ENCODE measurements at regions not wholly inside any gene's neighbourhood (a gene's known extent, or its start where the extent isn't known, plus 50 kb on each side); places are given as distances from the start of the nearest gene placed in this dataset.

DNA sequence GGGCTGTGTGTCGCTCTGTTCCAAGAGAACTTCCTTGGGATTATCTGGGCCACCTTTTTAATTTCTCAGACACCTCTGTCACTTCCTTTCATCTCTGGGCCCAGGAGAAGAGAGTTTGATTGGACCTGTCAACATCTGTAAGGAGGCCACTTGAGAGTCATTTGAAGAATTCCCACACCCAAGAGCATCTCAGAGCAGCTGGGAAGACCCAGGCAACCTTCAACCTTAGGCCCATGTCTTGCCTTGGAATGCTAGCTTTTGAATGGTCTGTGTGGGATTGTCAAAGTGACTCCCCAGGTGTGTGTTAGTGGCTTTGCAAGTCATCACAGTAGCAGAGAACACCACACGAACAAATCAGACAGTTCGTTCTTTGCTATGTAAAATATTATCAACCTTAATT is 280.3 kb downstream of the CYRIA start:
- no peak overlapping the region for H4K5ac ChIP-seq (ENCODE audit: insufficient read length, low read depth, low read length)
- H3K4ac ChIP-seq (replicated peaks; ENCODE audit: insufficient read length, low read depth, low read length), result no peak overlapping the region
- no peak overlapping the region for H2BK5ac ChIP-seq (ENCODE audit: low read depth, low read length)
- no peak for DNase-seq (ENCODE audit: low read depth in 1 of 2, low spot score in 2 of 2)
- TF ChIP-seq TAF7 (optimal IDR thresholded peaks at IDR 0.05; ENCODE audit: borderline replicate concordance, low read depth, low read length) (no peak), ASH2L (IDR thresholded peaks at IDR 0.05; ENCODE audit: low read length) (no peak), SRF (IDR thresholded peaks at IDR 0.05; ENCODE audit: low read depth, low read length) (no peak), KDM4A (IDR thresholded peaks at IDR 0.05; ENCODE audit: low read depth, low read length, severe bottlenecking) (no peak), KDM5A (IDR thresholded peaks at IDR 0.05; ENCODE audit: low read length) (no peak)
- no peaks in the 10 kb centered on the region for H3K23me2 ChIP-seq (ENCODE audit: low read depth, low read length)
- no peak for FAIRE-seq
- no peak overlapping the region for H2BK12ac ChIP-seq (ENCODE audit: low read depth, low read length)
- H3K9me3 ChIP-seq (ENCODE audit: insufficient read depth in 2 of 2, low read depth in 1 of 2, low read length in 1 of 2), result no peaks in the 10 kb centered on the region
- no peaks in the 10 kb centered on the region for H3K36me3 ChIP-seq (ENCODE audit: control insufficient read depth in 2 of 4, insufficient read depth in 4 of 4, low read length in 3 of 4)
- no peak overlapping the region for H3K18ac ChIP-seq (ENCODE audit: extremely low read depth, low read length)
- H4K20me1 ChIP-seq (replicated peaks in 1 of 2; ENCODE audit: control insufficient read depth in 1 of 2, insufficient read depth in 2 of 2, low read length in 2 of 2), result no peaks in the 10 kb centered on the region
- H3K79me1 ChIP-seq (ENCODE audit: low read depth, low read length), result no peaks in the 10 kb centered on the region
- H3K79me2 ChIP-seq (ENCODE audit: control insufficient read depth in 1 of 2, insufficient read depth in 2 of 2, low read length in 2 of 2), result no peaks in the 10 kb centered on the region
- no peak overlapping the region for H3K56ac ChIP-seq (replicated peaks; ENCODE audit: insufficient read length, low read depth, low read length)
- H3K4me2 ChIP-seq (ENCODE audit: insufficient read depth in 1 of 2, low read depth in 2 of 2, low read length in 2 of 2), result no peak overlapping the region
- no peaks in the 10 kb centered on the region for H3K27me3 ChIP-seq (replicated peaks in 1 of 4; ENCODE audit: control insufficient read depth in 3 of 4, extremely low read depth in 1 of 4, insufficient read depth in 3 of 4, low read length in 3 of 4)
- POLR2A ChIA-PET (ENCODE audit: partially characterized antibody), result no interaction called here
- H3K14ac ChIP-seq (ENCODE audit: insufficient read length), result no peak overlapping the region
- WGBS, 2 experiments (ENCODE audit: extremely low coverage in 1 of 2, insufficient coverage in 1 of 2, insufficient read length in 1 of 2, insufficient replicate concordance in 2 of 2, low coverage in 1 of 2, low lambda C conversion rate in 2 of 2, missing lambda C conversion rate in 1 of 2), result 89% methylated on average over 3 of the region's 3 CpGs; no CpG with 5 or more reads in 1 of the 2 experiments
- H2AK5ac ChIP-seq (ENCODE audit: low read depth, low read length), result no peak overlapping the region
- no peak overlapping the region for H3K27ac ChIP-seq (ENCODE audit: low read depth, low read length)
- H4K8ac ChIP-seq (ENCODE audit: extremely low read depth, insufficient read depth, low read length), result no peak overlapping the region
- H2BK20ac ChIP-seq (ENCODE audit: low read length), result no peak overlapping the region
- CTCF ChIA-PET (ENCODE audit: partially characterized antibody), result no interaction called here
- no peak overlapping the region for H2BK120ac ChIP-seq (replicated peaks; ENCODE audit: low read depth, low read length)
- no peak overlapping the region for H3K4me3 ChIP-seq (ENCODE audit: extremely low read depth in 1 of 4, insufficient read depth in 2 of 4, low read depth in 3 of 4, low read length in 4 of 4)
- no peak overlapping the region for H4K91ac ChIP-seq (replicated peaks; ENCODE audit: insufficient read length, low read length)
- H3K9ac ChIP-seq (replicated peaks in 1 of 4; ENCODE audit: extremely low read depth in 1 of 4, low read depth in 3 of 4, low read length in 3 of 4), result no peak overlapping the region
- H2BK15ac ChIP-seq (ENCODE audit: low read length), result no peak overlapping the region
- H3K4me1 ChIP-seq (replicated peaks in 1 of 4; ENCODE audit: control insufficient read depth in 3 of 4, insufficient read depth in 4 of 4, low read length in 3 of 4), result no peaks in the 10 kb centered on the region
- H3K23ac ChIP-seq (ENCODE audit: insufficient read length), result no peak overlapping the region
- H2AFZ ChIP-seq (ENCODE audit: low read length), result no peak overlapping the region

Data from H1 (cell line).